Right lobe of liver (tissue), 4 donors: ENCODE measurements at regions not wholly inside any gene's neighbourhood (a gene's known extent, or its start where the extent isn't known, plus 50 kb on each side); places are given as distances from the start of the nearest gene placed in this dataset.
"Not testable (repeated sequence)": the region's sequence is repeated elsewhere in the genome, so short reads cannot be mapped to it uniquely, and the experiment has no call there.

Source experiments
- CTCF ChIP-seq, 4 donors: fragments of 200-600 bp in 3 of 4; fragments of 450-650 bp in 1 of 4; IDR thresholded peaks; one replicate each; pipeline versions ENCODE4 v1.5.1 to v1.8.0; 2016 to 2022; ENCODE audit warnings: antibody characterized with exemption in 4 of 4, mild to moderate bottlenecking in 2 of 4
- POLR2A ChIP-seq: fragments of 450-650 bp; IDR thresholded peaks from one replicate; pipeline ENCODE4 v1.6.1; 2017; ENCODE audit warnings: antibody characterized with exemption, mild to moderate bottlenecking
- donor health status: DM: no; HTN: no; CAD: no.
- donor health status: DM: no; HTN: no; CAD: no.
- donor health status: DM: no; HTN: yes; CAD: no.

GRCh38 chr4:107409872-107410271 is 310.2 kb downstream of the PAPSS1 start:
- TF ChIP-seq CTCF (IDR thresholded peaks at IDR 0.05); POLR2A: not testable (repeated sequence)
